Natural killer cell (primary cell): ENCODE measurements at regions not wholly inside any gene's neighbourhood (a gene's known extent, or its start where the extent isn't known, plus 50 kb on each side); places are given as distances from the start of the nearest gene placed in this dataset.

Source experiments
- ATAC-seq, 3 donors: fragments of 150-1000 bp in 2 of 3; fragments of 200-7000 bp in 1 of 3; cut with Tn5 transposase; 1 replicate in 1 of 3; 2 replicates in 2 of 3; pipeline ENCODE4 v1.10.0; 2021; ENCODE audit warnings: mild to moderate bottlenecking in 2 of 3, moderate library complexity in 2 of 3
- DNase-seq, 2 donors: peaks; one replicate each; pipeline versions ENCODE4 v3.0.0 to v3.0.0-alpha.2; 2013 to 2021; ENCODE audit warnings: mixed read lengths in 1 of 2
- H3K27ac ChIP-seq: one replicate; pipeline ENCODE4 v1.5.1; 2013; ENCODE audit warnings: mild to moderate bottlenecking, low read length
- H3K27me3 ChIP-seq: one replicate; pipeline ENCODE4 v1.6.1; 2013; ENCODE audit warnings: low read length; ENCODE audit not compliant: control insufficient read depth, insufficient read depth
- H3K36me3 ChIP-seq: one replicate; pipeline ENCODE4 v1.6.1; 2013; ENCODE audit warnings: low read length; ENCODE audit not compliant: control insufficient read depth, insufficient read depth
- H3K4me1 ChIP-seq: one replicate; pipeline ENCODE4 v1.6.1; 2013; ENCODE audit warnings: low read length; ENCODE audit not compliant: control insufficient read depth, insufficient read depth
- H3K4me3 ChIP-seq: one replicate; pipeline ENCODE4 v1.5.1; 2013; ENCODE audit warnings: low read length
- H3K9me3 ChIP-seq: one replicate; pipeline ENCODE4 v1.6.1; 2013; ENCODE audit warnings: low read length; ENCODE audit not compliant: control insufficient read depth, insufficient read depth
- H3K27ac Mint-ChIP-seq, 2 donors: one replicate each; pipeline ENCODE4 v1.8.0; 2022; ENCODE audit warnings: mild to moderate bottlenecking in 2 of 2, mixed read lengths in 2 of 2, moderate library complexity in 1 of 2
- H3K27me3 Mint-ChIP-seq, 2 donors: one replicate each; pipeline ENCODE4 v1.8.0; 2022; ENCODE audit warnings: low read depth in 2 of 2, mixed read lengths in 2 of 2
- H3K36me3 Mint-ChIP-seq: one replicate; pipeline ENCODE4 v1.8.0; 2022; ENCODE audit warnings: mixed read lengths
- H3K4me1 Mint-ChIP-seq, 2 donors: one replicate each; pipeline ENCODE4 v1.8.0; 2022; ENCODE audit warnings: mixed read lengths in 2 of 2
- H3K4me3 Mint-ChIP-seq: one replicate; pipeline ENCODE4 v1.8.0; 2022; ENCODE audit warnings: mild to moderate bottlenecking, moderate library complexity, mixed read lengths
- H3K9me3 Mint-ChIP-seq, 2 donors: one replicate each; pipeline ENCODE4 v1.8.0; 2022; ENCODE audit warnings: mixed read lengths in 2 of 2
- WGBS: methylation state at CpG from one replicate; pipeline ENCODE4 v1.1.7; 2013; ENCODE audit warnings: missing lambda C conversion rate; ENCODE audit not compliant: insufficient coverage; 5-methylcytosine and 5-hydroxymethylcytosine counted together
- intact Hi-C: fragments of 100-400 bp; cut with micrococcal nuclease; formaldehyde crosslinking; loops from one replicate; pipeline ENCODE4 v1.14.2; 2022
- TF ChIP-seq, protein P1 (sequence below): fragments of 200-600 bp; IDR thresholded peaks from one replicate; pipeline ENCODE4 v1.8.0; 2022; ENCODE audit warnings: antibody characterized with exemption

- Histone ChIP-seq H3K27ac (no peak overlapping the region), H3K4me1 (peaks cover 32% of the 10 kb centered on the region), H3K27me3 (peaks cover 72% of the 10 kb centered on the region), H3K4me3 (no peak overlapping the region), H3K36me3 (no peaks in the 10 kb centered on the region), H3K9me3 (peaks cover 2% of the 10 kb centered on the region)
- H3K27ac Mint-ChIP-seq: no peak overlapping the region
- TF ChIP-seq, protein P1, sequence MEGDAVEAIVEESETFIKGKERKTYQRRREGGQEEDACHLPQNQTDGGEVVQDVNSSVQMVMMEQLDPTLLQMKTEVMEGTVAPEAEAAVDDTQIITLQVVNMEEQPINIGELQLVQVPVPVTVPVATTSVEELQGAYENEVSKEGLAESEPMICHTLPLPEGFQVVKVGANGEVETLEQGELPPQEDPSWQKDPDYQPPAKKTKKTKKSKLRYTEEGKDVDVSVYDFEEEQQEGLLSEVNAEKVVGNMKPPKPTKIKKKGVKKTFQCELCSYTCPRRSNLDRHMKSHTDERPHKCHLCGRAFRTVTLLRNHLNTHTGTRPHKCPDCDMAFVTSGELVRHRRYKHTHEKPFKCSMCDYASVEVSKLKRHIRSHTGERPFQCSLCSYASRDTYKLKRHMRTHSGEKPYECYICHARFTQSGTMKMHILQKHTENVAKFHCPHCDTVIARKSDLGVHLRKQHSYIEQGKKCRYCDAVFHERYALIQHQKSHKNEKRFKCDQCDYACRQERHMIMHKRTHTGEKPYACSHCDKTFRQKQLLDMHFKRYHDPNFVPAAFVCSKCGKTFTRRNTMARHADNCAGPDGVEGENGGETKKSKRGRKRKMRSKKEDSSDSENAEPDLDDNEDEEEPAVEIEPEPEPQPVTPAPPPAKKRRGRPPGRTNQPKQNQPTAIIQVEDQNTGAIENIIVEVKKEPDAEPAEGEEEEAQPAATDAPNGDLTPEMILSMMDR: no peak
- 0% methylated on average over 1 of the region's 1 CpG for WGBS
- intact Hi-C loops: no loop called here
- no peaks in the 10 kb centered on the region for H3K9me3 Mint-ChIP-seq
- H3K4me3 Mint-ChIP-seq: no peak overlapping the region
- peaks cover 49 to 77% of the 10 kb centered on the region in 2 donors for H3K27me3 Mint-ChIP-seq
- ATAC-seq (peak in 1 of 3 donors; percentile 40), DNase-seq (no peak)
- peaks cover 6% of the 10 kb centered on the region for H3K36me3 Mint-ChIP-seq
- peaks cover 25 to 26% of the 10 kb centered on the region in 2 donors for H3K4me1 Mint-ChIP-seq
Measured at GRCh38 chr17:56675876-56676660, 82.6 kb downstream of the NOG start.

DNA sequence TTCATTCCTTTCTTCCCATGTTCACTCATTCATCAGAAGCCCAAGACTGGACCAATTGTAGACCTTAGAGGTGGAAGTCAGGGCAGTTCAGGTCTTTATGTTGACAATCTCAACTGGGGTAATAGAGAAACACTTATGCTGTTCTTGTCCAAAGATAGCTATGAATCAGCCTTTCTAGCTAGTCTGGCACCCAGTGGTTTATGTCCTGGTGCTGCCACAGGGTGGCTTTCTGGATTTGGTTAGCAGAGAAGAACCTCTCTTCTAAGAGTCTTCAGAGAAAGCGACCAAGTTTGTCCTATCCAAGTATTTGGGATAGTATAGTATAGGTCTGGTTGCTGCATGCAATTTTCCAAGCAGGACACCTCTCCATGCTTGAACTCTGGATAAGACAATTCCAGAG is 83.3 kb downstream of the NOG start:
- Histone ChIP-seq H3K9me3 (peaks cover 2% of the 10 kb centered on the region), H3K4me1 (peaks cover 40% of the 10 kb centered on the region), H3K4me3 (no peak overlapping the region), H3K36me3 (no peaks in the 10 kb centered on the region), H3K27me3 (peaks cover 68% of the 10 kb centered on the region), H3K27ac (no peak overlapping the region)
- Mint-ChIP-seq H3K27ac (no peak overlapping the region), H3K36me3 (peaks cover 6% of the 10 kb centered on the region), H3K27me3 (peaks cover 49 to 70% of the 10 kb centered on the region in 2 donors), H3K4me3 (no peak overlapping the region), H3K9me3 (no peaks in the 10 kb centered on the region), H3K4me1 (peaks cover 25 to 26% of the 10 kb centered on the region in 2 donors)
- ATAC-seq (no peak), DNase-seq (no peak)
- intact Hi-C loops: no loop called here
- 100% methylated on average over 1 of the region's 1 CpG for WGBS
- TF ChIP-seq, protein P1: no peak

GRCh38 chr17:56678249-56679114 is 85.0 kb downstream of the NOG start:
- WGBS: 19% methylated on average over 37 of the region's 37 CpGs
- Mint-ChIP-seq H3K27me3 (peaks cover 39 to 59% of the 10 kb centered on the region in 2 donors), H3K4me3 (no peak overlapping the region), H3K9me3 (no peaks in the 10 kb centered on the region), H3K4me1 (peaks cover 30 to 31% of the 10 kb centered on the region in 2 donors), H3K36me3 (peaks cover 7% of the 10 kb centered on the region), H3K27ac (no peak overlapping the region)
- DNase-seq: peak in 1 of 2 donors; percentile 28
- no peaks in the 10 kb centered on the region for H3K9me3 ChIP-seq
- H3K4me1 ChIP-seq: peaks cover 52% of the 10 kb centered on the region
- TF ChIP-seq, protein P1: no peak
- ATAC-seq: no peak
- no peaks in the 10 kb centered on the region for H3K36me3 ChIP-seq
- intact Hi-C loops: no loop called here
- H3K27ac ChIP-seq: no peak overlapping the region
- H3K27me3 ChIP-seq: peaks cover 65% of the 10 kb centered on the region
- no peak overlapping the region for H3K4me3 ChIP-seq
